ENCODE measurements at regions not wholly inside any gene's neighbourhood (a gene's known extent, or its start where the extent isn't known, plus 50 kb on each side); places are given as distances from the start of the nearest gene placed in this dataset.

DNA sequence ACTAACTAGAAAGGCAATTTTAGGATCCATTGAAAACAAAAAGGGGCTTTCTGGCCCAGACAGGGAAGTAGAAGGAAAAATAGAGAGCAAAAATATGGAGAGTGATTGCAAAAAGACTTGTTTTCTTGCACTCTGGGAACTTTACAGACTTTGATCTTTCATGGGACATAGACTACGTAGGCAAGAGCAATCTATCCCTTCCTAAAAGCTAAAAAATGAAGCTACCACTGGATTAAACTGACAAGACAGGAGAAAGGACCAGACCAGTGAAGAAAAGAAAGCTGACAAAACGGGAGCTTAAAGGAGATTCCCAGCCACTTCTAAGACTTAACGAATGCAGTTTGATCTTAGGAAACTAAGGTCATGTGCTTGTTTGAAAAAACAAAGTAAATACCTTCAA lies 524.5 kb downstream of the KLF5 start:
- H3K4me3 ChIP-seq (replicated peaks in 1 of 2; ENCODE audit: low read depth in 1 of 2, low read length in 2 of 2) = no peak overlapping the region
- TF ChIP-seq SRF (IDR thresholded peaks at IDR 0.05; ENCODE audit: low read depth) = no peak
- TF ChIP-seq, protein P1, sequence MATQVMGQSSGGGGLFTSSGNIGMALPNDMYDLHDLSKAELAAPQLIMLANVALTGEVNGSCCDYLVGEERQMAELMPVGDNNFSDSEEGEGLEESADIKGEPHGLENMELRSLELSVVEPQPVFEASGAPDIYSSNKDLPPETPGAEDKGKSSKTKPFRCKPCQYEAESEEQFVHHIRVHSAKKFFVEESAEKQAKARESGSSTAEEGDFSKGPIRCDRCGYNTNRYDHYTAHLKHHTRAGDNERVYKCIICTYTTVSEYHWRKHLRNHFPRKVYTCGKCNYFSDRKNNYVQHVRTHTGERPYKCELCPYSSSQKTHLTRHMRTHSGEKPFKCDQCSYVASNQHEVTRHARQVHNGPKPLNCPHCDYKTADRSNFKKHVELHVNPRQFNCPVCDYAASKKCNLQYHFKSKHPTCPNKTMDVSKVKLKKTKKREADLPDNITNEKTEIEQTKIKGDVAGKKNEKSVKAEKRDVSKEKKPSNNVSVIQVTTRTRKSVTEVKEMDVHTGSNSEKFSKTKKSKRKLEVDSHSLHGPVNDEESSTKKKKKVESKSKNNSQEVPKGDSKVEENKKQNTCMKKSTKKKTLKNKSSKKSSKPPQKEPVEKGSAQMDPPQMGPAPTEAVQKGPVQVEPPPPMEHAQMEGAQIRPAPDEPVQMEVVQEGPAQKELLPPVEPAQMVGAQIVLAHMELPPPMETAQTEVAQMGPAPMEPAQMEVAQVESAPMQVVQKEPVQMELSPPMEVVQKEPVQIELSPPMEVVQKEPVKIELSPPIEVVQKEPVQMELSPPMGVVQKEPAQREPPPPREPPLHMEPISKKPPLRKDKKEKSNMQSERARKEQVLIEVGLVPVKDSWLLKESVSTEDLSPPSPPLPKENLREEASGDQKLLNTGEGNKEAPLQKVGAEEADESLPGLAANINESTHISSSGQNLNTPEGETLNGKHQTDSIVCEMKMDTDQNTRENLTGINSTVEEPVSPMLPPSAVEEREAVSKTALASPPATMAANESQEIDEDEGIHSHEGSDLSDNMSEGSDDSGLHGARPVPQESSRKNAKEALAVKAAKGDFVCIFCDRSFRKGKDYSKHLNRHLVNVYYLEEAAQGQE (IDR thresholded peaks at IDR 0.05; ENCODE audit: low read depth) = no peak
- TF ChIP-seq CBX3 (IDR thresholded peaks at IDR 0.05; ENCODE audit: low read depth) = no peak
- TF ChIP-seq TCF7L2 (IDR thresholded peaks at IDR 0.05; ENCODE audit: borderline replicate concordance, extremely low read depth, insufficient read depth, insufficient read length) = no peak
- H2AFZ ChIP-seq (ENCODE audit: low read depth, low read length, poor library complexity, severe bottlenecking) = no peak overlapping the region
- no peaks in the 10 kb centered on the region for H3K36me3 ChIP-seq (ENCODE audit: control insufficient read depth in 1 of 2, insufficient read depth in 2 of 2, low read length in 2 of 2)
- DNase-seq (ENCODE audit: low read depth, low spot score) = no peak
- no peak overlapping the region for H3K4me2 ChIP-seq (ENCODE audit: low read length)
- intact Hi-C loops (cut with micrococcal nuclease) = no loop called here
- BruUV-seq (replicated peaks) = no TSS peak
- no peak overlapping the region for H3K27ac ChIP-seq (ENCODE audit: low read depth, low read length)
- no peaks in the 10 kb centered on the region for H3K4me1 ChIP-seq (ENCODE audit: control insufficient read depth in 1 of 2, insufficient read depth in 2 of 2, low read length in 2 of 2)
- ATAC-seq = no peak
- no peaks in the 10 kb centered on the region for H3K79me2 ChIP-seq (ENCODE audit: insufficient read depth, low read length)
- H3K9me2 ChIP-seq (ENCODE audit: insufficient read depth) = no peaks in the 10 kb centered on the region
- no peak overlapping the region for H3K9ac ChIP-seq (ENCODE audit: low read length)
- H4K20me1 ChIP-seq (ENCODE audit: insufficient read depth) = no peaks in the 10 kb centered on the region
- H3K9me3 ChIP-seq (ENCODE audit: control insufficient read depth in 1 of 2, insufficient read depth in 1 of 2, low read depth in 1 of 2, low read length in 2 of 2) = no peaks in the 10 kb centered on the region
- CTCF ChIA-PET = no interaction called here
- POLR2A ChIA-PET = no interaction called here
- no peaks in the 10 kb centered on the region for H3K27me3 ChIP-seq (ENCODE audit: insufficient read depth, low read length)
- RAD21 ChIA-PET (ENCODE audit: low non-redundant PET in 1 of 2, low total read pairs in 2 of 2, uncharacterized antibody in 2 of 2, unreplicated experiment in 2 of 2) = no interaction called here

DNA sequence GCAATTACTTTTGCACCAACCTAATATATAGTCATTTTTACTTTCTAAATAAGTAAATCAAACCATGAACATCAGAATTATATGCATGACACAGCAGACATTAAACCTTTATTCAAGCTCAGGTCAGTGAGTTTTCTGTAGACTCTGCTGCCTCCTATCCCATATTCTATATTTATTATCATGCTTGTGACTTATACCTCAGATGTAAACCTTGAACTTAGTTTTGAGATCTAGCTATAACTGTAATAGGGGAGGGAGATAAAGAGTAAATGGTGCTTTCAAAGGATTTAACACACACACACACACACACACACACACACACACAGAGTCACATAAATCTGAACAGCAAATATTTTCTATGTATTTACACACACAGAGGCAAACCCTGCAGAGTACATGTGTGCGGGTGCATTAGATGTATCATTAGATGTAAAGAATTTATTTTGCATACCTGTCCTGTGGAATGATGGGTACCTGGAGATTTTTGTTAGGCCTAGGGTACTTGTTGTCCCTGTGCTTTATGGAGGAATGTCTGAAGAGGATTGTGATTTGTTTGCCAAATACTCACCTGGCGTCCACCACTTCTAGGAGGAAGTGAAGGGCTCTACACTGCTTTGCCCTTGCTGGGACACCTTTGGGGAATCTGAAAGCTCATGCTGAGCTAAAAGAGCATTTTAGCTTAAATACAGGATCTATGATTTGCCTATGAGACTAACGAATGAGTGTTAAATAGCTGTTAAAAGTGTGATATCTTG lies 521.9 kb downstream of the KLF5 start:
- no peak for ATAC-seq
- ChIA-PET CTCF (no interaction called here), RAD21 (ENCODE audit: low non-redundant PET in 1 of 2, low total read pairs in 2 of 2, uncharacterized antibody in 2 of 2, unreplicated experiment in 2 of 2) (interaction anchor here in 1 of 2 experiments (0.6 kb wide), 1 partner anchor 160 kb away, joined by 3 read pairs; no protein-coding TSS in a partner anchor), POLR2A (no interaction called here)
- no peaks in the 10 kb centered on the region for H3K9me2 ChIP-seq (ENCODE audit: insufficient read depth)
- no peaks in the 10 kb centered on the region for H3K9me3 ChIP-seq (ENCODE audit: control insufficient read depth in 1 of 2, insufficient read depth in 1 of 2, low read depth in 1 of 2, low read length in 2 of 2)
- H3K79me2 ChIP-seq (ENCODE audit: insufficient read depth, low read length) = no peaks in the 10 kb centered on the region
- BruUV-seq (replicated peaks) = no TSS peak
- no peak overlapping the region for H3K9ac ChIP-seq (ENCODE audit: low read length)
- no peaks in the 10 kb centered on the region for H3K4me1 ChIP-seq (ENCODE audit: control insufficient read depth in 1 of 2, insufficient read depth in 2 of 2, low read length in 2 of 2)
- no peak overlapping the region for H3K4me3 ChIP-seq (replicated peaks in 1 of 2; ENCODE audit: low read depth in 1 of 2, low read length in 2 of 2)
- no peaks in the 10 kb centered on the region for H3K27me3 ChIP-seq (ENCODE audit: insufficient read depth, low read length)
- H3K4me2 ChIP-seq (ENCODE audit: low read length) = no peak overlapping the region
- intact Hi-C loops (cut with micrococcal nuclease) = no loop called here
- DNase-seq (ENCODE audit: low read depth, low spot score) = no peak
- TF ChIP-seq, protein P2, sequence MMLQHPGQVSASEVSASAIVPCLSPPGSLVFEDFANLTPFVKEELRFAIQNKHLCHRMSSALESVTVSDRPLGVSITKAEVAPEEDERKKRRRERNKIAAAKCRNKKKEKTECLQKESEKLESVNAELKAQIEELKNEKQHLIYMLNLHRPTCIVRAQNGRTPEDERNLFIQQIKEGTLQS (IDR thresholded peaks at IDR 0.05) = no peak
- TF ChIP-seq EZH2 (IDR thresholded peaks at IDR 0.05) (no peak), CEBPB (IDR thresholded peaks at IDR 0.05; ENCODE audit: low read depth) (no peak), POLR2AphosphoS5 (IDR thresholded peaks at IDR 0.05; ENCODE audit: low read depth, low read length) (no peak), ELF1 (IDR thresholded peaks at IDR 0.05; ENCODE audit: borderline replicate concordance, low read depth) (no peak), TCF7L2 (IDR thresholded peaks at IDR 0.05; ENCODE audit: borderline replicate concordance, extremely low read depth, insufficient read depth, insufficient read length) (no peak), SIN3A (IDR thresholded peaks at IDR 0.05; ENCODE audit: low read depth) (no peak), SRF (IDR thresholded peaks at IDR 0.05; ENCODE audit: low read depth) (no peak), ZFX (IDR thresholded peaks at IDR 0.05) (no peak), FOSL1 (IDR thresholded peaks at IDR 0.05; ENCODE audit: low read depth) (no peak), EZH2phosphoT487 (IDR thresholded peaks at IDR 0.05; ENCODE audit: borderline replicate concordance) (no peak)
- TF ChIP-seq, protein P3, sequence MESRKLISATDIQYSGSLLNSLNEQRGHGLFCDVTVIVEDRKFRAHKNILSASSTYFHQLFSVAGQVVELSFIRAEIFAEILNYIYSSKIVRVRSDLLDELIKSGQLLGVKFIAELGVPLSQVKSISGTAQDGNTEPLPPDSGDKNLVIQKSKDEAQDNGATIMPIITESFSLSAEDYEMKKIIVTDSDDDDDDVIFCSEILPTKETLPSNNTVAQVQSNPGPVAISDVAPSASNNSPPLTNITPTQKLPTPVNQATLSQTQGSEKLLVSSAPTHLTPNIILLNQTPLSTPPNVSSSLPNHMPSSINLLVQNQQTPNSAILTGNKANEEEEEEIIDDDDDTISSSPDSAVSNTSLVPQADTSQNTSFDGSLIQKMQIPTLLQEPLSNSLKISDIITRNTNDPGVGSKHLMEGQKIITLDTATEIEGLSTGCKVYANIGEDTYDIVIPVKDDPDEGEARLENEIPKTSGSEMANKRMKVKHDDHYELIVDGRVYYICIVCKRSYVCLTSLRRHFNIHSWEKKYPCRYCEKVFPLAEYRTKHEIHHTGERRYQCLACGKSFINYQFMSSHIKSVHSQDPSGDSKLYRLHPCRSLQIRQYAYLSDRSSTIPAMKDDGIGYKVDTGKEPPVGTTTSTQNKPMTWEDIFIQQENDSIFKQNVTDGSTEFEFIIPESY (IDR thresholded peaks at IDR 0.05; ENCODE audit: extremely low read depth, insufficient replicate concordance, low read length) = no peak
- TF ChIP-seq, protein P4, sequence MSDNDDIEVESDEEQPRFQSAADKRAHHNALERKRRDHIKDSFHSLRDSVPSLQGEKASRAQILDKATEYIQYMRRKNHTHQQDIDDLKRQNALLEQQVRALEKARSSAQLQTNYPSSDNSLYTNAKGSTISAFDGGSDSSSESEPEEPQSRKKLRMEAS (IDR thresholded peaks at IDR 0.05) = no peak
- no peaks in the 10 kb centered on the region for H3K36me3 ChIP-seq (ENCODE audit: control insufficient read depth in 1 of 2, insufficient read depth in 2 of 2, low read length in 2 of 2)
- H2AFZ ChIP-seq (ENCODE audit: low read depth, low read length, poor library complexity, severe bottlenecking) = no peak overlapping the region
- no peak overlapping the region for H3K27ac ChIP-seq (ENCODE audit: low read depth, low read length)
- H4K20me1 ChIP-seq (ENCODE audit: insufficient read depth) = no peaks in the 10 kb centered on the region

Measured in HCT116 (cell line).